GM18867 (cell line): ENCODE measurements at regions not wholly inside any gene's neighbourhood (a gene's known extent, or its start where the extent isn't known, plus 50 kb on each side); places are given as distances from the start of the nearest gene placed in this dataset.
"Not testable (repeated sequence)": the region's sequence is repeated elsewhere in the genome, so short reads cannot be mapped to it uniquely, and the experiment has no call there.

Experiments
- ATAC-seq: cut with Tn5 transposase; IDR thresholded peaks from one replicate; pipeline ENCODE4 v1.9.1; 2021; ENCODE audit warnings: mild to moderate bottlenecking, moderate library complexity; ENCODE audit not compliant: unreplicated experiment

DNA sequence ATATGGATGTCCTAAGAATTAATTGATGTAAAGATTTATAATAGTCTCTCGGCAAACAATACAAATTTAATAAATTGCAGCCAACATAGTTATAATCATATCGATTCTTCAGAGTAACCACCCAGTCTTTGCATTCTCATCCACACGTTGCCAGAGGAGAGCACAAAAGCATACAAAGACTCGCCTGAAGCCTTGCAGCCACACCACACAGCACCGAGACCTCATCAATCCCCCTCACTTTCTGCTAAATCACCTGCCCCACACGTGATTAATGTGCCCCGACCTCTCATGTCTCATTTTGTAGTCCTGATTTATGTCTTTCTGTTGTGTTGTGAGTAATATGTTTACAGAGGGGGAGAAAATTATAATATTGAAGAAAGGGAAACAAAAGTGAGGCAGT is 510.4 kb downstream of the TRIML1 start:
- ATAC-seq = no peak

DNA sequence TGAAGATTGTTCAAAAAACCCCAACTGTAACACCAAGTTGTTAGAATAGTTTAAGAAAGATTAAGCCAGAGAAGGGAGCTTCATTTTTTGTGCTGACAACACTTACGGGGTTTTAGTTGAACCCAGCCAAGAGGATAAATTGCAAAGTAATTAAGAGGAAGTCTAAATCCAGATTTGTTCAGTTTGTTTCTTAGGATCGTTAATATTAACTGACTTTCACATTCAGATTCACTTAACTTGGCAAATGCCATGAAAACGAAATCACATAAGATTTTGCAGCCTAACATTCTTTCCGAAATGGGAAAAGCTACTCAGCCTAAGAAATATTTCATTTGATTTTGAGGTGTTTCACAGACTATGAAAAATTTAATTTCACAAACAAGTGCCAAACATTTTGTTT is 511.3 kb downstream of the TRIML1 start:
- no peak for ATAC-seq

GRCh38 chr4:188657365-188657764 is 518.1 kb downstream of the TRIML1 start:
- no peak for ATAC-seq

GRCh38 chr4:188658958-188659522 is 519.8 kb downstream of the TRIML1 start:
- no peak for ATAC-seq

GRCh38 chr4:188660796-188661195 is 521.6 kb downstream of the TRIML1 start:
- ATAC-seq = no peak

GRCh38 chr4:188661502-188661901 is 522.3 kb downstream of the TRIML1 start:
- no peak for ATAC-seq

- ATAC-seq = no peak
Measured at GRCh38 chr4:188663369-188663768, 524.1 kb downstream of the TRIML1 start.

- no peak for ATAC-seq
Measured at GRCh38 chr4:188665491-188666457, 526.5 kb downstream of the TRIML1 start.

DNA sequence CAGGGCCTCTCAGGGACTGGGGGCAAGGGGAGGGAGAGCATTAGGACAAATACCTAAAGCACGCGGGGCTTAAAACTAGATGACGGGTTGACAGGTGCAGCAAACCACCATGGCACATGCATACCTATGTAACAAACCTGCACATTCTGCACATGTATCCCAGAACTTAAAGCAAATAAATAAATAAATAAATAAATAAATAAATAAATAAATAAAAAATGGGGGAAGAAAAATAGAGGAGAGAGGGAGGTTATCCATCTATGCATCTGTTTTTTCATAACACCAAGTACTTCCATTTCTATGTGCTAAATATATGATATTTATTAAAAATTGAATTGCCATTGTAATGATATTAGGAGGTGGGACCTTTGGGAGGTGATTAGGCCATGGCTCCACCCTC is 539.5 kb downstream of the TRIML1 start:
- ATAC-seq = not testable (repeated sequence)

DNA sequence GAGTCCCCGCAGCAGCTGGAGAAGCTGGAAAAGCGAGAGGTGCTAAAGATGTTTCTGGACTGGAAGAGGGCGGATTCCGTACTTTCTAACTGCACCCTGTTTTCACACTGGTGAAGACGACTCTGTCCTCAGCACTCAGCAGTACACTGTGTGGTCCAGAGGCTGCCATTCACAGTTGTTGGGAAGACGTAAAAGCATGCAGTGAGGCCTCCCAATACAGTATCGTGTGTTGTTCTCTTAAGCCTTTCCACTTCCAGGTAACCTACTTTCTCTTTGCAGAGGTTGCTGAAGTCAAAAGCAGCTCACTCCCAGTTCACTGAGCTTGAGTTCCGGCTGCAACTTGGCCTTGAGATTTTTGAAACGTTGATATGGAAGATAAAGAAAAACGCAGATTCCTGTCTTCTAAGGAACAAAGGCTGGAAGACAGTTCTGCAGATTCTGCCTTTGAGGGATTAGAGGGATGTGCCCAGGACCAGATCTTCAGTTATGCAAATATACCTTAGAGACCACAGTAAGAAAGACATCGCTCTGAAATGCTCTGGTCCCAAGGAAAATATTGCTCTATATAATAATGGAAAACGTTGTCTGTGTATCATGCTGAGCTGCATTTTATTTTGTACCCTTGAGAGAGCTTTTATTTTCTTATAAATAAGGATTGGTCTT is 540.9 kb downstream of the TRIML1 start:
- no peak for ATAC-seq

DNA sequence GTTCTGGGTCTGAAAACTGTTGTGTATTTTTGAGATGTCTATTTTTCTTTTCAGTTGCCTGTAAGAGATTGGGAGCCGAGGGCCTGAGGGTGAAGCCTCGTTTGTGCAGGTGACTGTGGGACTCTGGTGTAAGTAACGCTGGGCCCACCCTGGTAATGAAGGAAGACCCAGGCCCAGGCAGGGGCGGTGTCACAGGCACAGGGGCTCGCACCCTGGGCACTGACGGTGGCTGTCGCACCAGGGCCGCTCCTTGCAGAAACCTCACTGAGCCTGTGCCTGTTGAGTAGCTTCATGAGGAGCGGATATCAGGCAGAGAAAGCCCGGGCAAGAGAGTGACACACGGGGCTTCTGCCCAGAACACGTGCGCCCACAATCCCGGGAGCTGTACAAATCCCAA is 541.4 kb downstream of the TRIML1 start:
- ATAC-seq = no peak

- ATAC-seq = no peak
Measured at GRCh38 chr4:188682321-188682720, 543.1 kb downstream of the TRIML1 start.

GRCh38 chr4:188683571-188683970 is 544.3 kb downstream of the TRIML1 start:
- no peak for ATAC-seq

- ATAC-seq = no peak
Measured at GRCh38 chr4:188688956-188689355, 549.7 kb downstream of the TRIML1 start.

DNA sequence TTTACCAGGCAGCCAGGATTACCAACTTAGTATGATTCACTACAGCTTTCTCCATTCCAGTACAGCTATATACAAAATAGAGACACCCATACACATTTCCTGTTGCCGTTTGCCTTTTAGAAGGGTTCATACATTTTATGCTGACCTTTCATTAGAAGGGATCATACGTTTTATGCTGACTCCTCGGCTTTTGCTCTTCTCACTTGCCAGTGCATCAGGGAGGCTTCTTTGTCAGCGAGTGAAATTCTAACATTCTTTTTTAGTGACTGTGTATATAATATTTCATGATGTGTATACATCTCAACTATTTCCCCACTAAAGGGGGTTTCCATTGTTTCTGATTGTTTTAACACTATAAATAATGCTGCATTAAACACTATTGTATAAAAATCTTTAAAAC is 552.6 kb downstream of the TRIML1 start:
- no peak for ATAC-seq

DNA sequence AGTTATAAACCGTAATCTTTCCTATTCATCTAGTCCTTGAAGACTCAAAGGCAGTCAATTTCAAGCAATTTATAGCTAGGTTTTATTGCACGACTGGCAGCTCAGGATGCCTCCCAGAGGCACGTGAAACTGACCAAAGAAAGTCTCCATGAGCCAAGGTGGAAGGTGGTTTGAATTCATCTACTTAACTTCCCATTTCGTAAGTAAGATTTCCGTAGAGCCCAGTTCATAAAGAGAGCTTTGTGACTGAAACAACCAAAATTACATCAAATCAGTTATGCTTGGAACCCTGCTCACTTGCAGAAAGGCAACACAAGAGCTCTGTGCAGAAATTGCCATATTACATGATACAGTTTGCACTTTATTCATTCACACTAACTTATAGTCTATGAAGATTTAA is 556.0 kb downstream of the TRIML1 start:
- no peak for ATAC-seq

GRCh38 chr4:188697243-188697642 is 558.0 kb downstream of the TRIML1 start:
- ATAC-seq = no peak

GRCh38 chr4:188701952-188702351 is 562.7 kb downstream of the TRIML1 start:
- no peak for ATAC-seq

GRCh38 chr4:188704288-188704687 is 565.0 kb downstream of the TRIML1 start:
- no peak for ATAC-seq

DNA sequence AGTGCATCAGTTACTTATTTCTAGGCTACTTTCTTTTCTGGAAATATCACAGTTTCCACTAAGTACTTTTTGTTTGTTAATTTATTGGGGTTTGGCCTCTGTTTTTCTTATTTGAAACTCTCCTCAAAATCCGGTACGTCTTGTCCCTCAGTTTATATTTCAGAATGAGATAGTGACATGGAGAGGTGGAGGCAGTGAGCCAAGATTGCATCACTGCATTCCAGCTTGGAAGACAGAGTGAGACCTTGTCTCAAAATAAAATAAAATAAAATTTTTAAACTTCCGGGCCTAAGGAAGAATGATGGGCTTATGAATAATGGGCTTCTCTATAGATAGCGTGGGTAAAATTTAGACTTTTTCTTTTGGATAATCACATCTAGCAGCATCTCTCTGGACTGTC is 567.8 kb downstream of the TRIML1 start:
- no peak for ATAC-seq

GRCh38 chr4:188714501-188714900 is 575.3 kb downstream of the TRIML1 start:
- ATAC-seq = no peak

DNA sequence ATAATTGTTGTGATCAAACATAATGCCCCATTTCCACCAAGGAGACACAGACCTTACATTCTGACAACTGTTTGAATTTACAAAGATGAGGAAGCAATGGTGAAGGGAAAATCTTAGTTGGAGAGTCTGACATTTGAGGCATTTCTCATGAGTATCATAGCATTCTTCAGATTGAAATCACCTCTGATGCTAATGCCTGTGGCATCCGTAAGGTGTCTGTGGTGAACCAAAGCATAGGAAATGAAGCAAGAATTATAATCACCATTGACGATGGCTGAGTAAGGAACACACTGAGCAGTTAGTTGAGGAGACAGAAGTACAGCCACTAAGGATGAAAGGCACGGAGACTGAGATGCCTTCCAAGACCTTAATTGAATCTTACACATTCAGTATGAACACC is 575.7 kb downstream of the TRIML1 start:
- no peak for ATAC-seq
